ENCODE measurements at regions not wholly inside any gene's neighbourhood (a gene's known extent, or its start where the extent isn't known, plus 50 kb on each side); places are given as distances from the start of the nearest gene placed in this dataset.

DNA sequence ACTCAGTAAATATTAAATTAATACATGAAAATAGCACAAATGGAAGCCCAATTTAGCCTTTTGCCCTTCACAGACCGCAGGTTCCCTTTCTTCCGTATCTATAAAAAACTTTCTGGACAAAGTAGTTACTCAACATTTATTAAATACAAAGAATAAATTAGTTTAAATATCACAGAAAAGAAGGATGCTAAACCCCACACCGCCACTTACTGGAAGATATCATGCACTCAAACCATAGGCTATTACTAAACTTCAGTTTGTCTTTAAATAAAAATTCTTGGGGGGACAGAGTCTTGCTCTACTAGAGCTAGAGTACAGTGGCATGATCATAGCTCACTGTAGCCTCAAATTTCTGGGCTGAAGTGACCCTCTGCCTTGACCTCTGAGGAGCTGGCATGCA is 120.7 kb upstream of the FHL2 start:
- no peak for TF ChIP-seq TAF1 (IDR thresholded peaks at IDR 0.05; ENCODE audit: low read depth, low read length)
- no peak for TF ChIP-seq POLR2A (IDR thresholded peaks at IDR 0.05; ENCODE audit: low read depth, low read length)
- TF ChIP-seq POLR2AphosphoS5 (IDR thresholded peaks at IDR 0.05; ENCODE audit: low read depth, low read length), result no peak
- no peak for TF ChIP-seq POU2F2 (IDR thresholded peaks at IDR 0.05; ENCODE audit: low read depth, low read length)
- no peak for TF ChIP-seq SPI1 (IDR thresholded peaks at IDR 0.05; ENCODE audit: low read depth, low read length)
- no peak for TF ChIP-seq PAX5 (IDR thresholded peaks at IDR 0.05; ENCODE audit: insufficient read depth, low read length, severe bottlenecking)
